ENCODE measurements at regions not wholly inside any gene's neighbourhood (a gene's known extent, or its start where the extent isn't known, plus 50 kb on each side); places are given as distances from the start of the nearest gene placed in this dataset.

- Histone ChIP-seq H3K4me1 (ENCODE audit: insufficient read depth, low read length) (peaks cover 7% of the 10 kb centered on the region), H3K9me3 (ENCODE audit: low read length) (no peaks in the 10 kb centered on the region)
Observed at GRCh38 chr13:73779881-73780280, 354.3 kb downstream of the KLF12 start.

DNA sequence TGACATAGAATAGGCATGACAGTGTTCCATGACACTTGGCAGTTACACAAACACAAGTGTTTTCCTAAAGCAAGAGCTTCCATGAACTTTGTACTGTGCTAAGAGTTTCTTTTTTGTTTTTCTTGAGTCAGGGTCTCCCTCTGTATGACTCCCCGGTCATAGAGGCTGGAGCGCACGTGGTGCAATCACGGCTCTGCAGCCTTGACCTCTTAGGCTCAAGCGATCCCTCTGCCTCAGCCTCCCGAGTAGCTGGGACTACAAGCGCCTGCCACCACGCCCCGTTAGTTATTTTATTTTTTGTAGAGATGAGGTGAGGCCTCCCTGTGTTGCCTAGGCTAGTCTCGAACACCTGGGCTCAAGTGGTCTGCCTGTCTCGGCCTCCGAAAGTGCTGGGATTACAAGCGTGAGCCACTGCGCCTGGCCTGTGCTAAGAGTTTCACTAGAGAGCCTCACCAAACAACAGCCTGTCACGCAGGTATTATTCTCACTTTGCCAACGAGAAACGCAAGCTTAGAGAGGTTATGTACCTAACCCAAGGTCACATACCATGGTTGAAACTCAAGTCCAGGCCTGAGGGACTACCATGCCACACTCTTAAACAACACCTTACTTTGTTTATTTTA lies 355.9 kb downstream of the KLF12 start:
- no peaks in the 10 kb centered on the region for H3K36me3 ChIP-seq (ENCODE audit: insufficient read depth, low read length)

More at GRCh38 chr13:73779881-73780280, 354.3 kb downstream of the KLF12 start:
- Histone ChIP-seq H3K36me3 (ENCODE audit: insufficient read depth, low read length) (no peaks in the 10 kb centered on the region), H3K4me3 (ENCODE audit: low read depth in 1 of 2, low read length in 2 of 2) (no peak overlapping the region), H3K9ac (ENCODE audit: low read length) (no peak overlapping the region), H3K27ac (ENCODE audit: low read depth, low read length) (no peak overlapping the region), H3K27me3 (ENCODE audit: control insufficient read depth in 1 of 2, insufficient read depth in 2 of 2, low read length in 2 of 2) (no peaks in the 10 kb centered on the region)

GRCh38 chr13:73777134-73777533 lies 357.1 kb downstream of the KLF12 start:
- peaks cover 7% of the 10 kb centered on the region for H3K4me1 ChIP-seq (ENCODE audit: insufficient read depth, low read length)
- no peaks in the 10 kb centered on the region for H3K27me3 ChIP-seq (ENCODE audit: control insufficient read depth in 1 of 2, insufficient read depth in 2 of 2, low read length in 2 of 2)
- H3K9ac ChIP-seq (ENCODE audit: low read length): no peak overlapping the region
- no peaks in the 10 kb centered on the region for H3K9me3 ChIP-seq (ENCODE audit: low read length)
- no peak overlapping the region for H3K4me3 ChIP-seq (ENCODE audit: low read depth in 1 of 2, low read length in 2 of 2)
- no peak overlapping the region for H3K27ac ChIP-seq (ENCODE audit: low read depth, low read length)
- no peaks in the 10 kb centered on the region for H3K36me3 ChIP-seq (ENCODE audit: insufficient read depth, low read length)

More for the DNA sequence above, 355.9 kb downstream of the KLF12 start:
- Histone ChIP-seq H3K27ac (ENCODE audit: low read depth, low read length) (no peak overlapping the region), H3K4me3 (ENCODE audit: low read depth in 1 of 2, low read length in 2 of 2) (no peak overlapping the region), H3K27me3 (ENCODE audit: control insufficient read depth in 1 of 2, insufficient read depth in 2 of 2, low read length in 2 of 2) (no peaks in the 10 kb centered on the region), H3K9me3 (ENCODE audit: low read length) (no peaks in the 10 kb centered on the region), H3K4me1 (ENCODE audit: insufficient read depth, low read length) (peaks cover 7% of the 10 kb centered on the region), H3K9ac (ENCODE audit: low read length) (no peak overlapping the region)

- H3K36me3 ChIP-seq (ENCODE audit: insufficient read depth, low read length): no peaks in the 10 kb centered on the region
- H3K4me1 ChIP-seq (ENCODE audit: insufficient read depth, low read length): peaks cover 7% of the 10 kb centered on the region
- H3K9ac ChIP-seq (ENCODE audit: low read length): no peak overlapping the region
- H3K27ac ChIP-seq (ENCODE audit: low read depth, low read length): no peak overlapping the region
- no peak overlapping the region for H3K4me3 ChIP-seq (ENCODE audit: low read depth in 1 of 2, low read length in 2 of 2)
- H3K27me3 ChIP-seq (ENCODE audit: control insufficient read depth in 1 of 2, insufficient read depth in 2 of 2, low read length in 2 of 2): no peaks in the 10 kb centered on the region
- no peaks in the 10 kb centered on the region for H3K9me3 ChIP-seq (ENCODE audit: low read length)
Observed at GRCh38 chr13:73776151-73776785, 357.9 kb downstream of the KLF12 start.

- Histone ChIP-seq H3K4me3 (ENCODE audit: low read depth in 1 of 2, low read length in 2 of 2) (no peak overlapping the region), H3K4me1 (ENCODE audit: insufficient read depth, low read length) (peaks cover 16% of the 10 kb centered on the region), H3K27me3 (ENCODE audit: control insufficient read depth in 1 of 2, insufficient read depth in 2 of 2, low read length in 2 of 2) (no peaks in the 10 kb centered on the region), H3K9me3 (ENCODE audit: low read length) (no peaks in the 10 kb centered on the region), H3K36me3 (ENCODE audit: insufficient read depth, low read length) (no peaks in the 10 kb centered on the region), H3K27ac (ENCODE audit: low read depth, low read length) (no peak overlapping the region), H3K9ac (ENCODE audit: low read length) (no peak overlapping the region)
Observed at GRCh38 chr13:73773168-73773549, 361.0 kb downstream of the KLF12 start.

DNA sequence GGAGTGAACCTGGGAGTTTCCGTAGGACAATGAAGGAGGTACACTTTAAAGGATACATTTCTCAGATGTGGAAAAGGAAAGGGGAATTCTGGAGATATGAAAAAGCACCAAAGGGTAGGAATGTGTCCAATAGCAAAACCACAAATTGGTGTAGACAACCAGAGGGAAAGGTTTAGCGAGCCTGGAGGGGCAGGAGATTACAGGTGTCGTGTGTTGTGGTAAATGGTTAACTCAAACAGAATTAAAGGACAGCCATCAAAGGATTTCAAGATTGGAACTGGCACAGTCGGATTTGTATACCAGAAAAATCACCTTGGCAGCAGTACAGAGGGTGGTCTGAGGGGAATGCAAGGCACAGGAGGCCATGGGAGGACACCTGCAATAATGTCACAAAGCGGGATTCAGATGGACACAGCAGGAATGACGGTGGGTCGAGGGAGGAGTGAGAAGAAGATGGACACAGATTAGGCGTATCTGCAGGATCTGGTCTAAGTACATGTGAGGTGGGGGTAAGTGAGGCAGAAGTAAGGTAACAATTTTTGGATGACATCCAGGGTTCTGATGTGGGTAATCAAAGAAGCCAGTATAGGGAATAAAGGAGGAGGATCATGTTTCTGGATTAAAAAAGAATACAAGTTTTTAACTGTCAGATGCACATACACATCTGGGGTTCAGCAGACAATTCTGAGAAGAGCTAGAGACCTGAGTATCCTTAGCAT lies 361.6 kb downstream of the KLF12 start:
- no peaks in the 10 kb centered on the region for H3K36me3 ChIP-seq (ENCODE audit: insufficient read depth, low read length)
- H3K4me3 ChIP-seq (ENCODE audit: low read depth in 1 of 2, low read length in 2 of 2): no peak overlapping the region
- peaks cover 21% of the 10 kb centered on the region for H3K4me1 ChIP-seq (ENCODE audit: insufficient read depth, low read length)
- no peak overlapping the region for H3K9ac ChIP-seq (ENCODE audit: low read length)
- no peaks in the 10 kb centered on the region for H3K9me3 ChIP-seq (ENCODE audit: low read length)
- no peaks in the 10 kb centered on the region for H3K27me3 ChIP-seq (ENCODE audit: control insufficient read depth in 1 of 2, insufficient read depth in 2 of 2, low read length in 2 of 2)
- no peak overlapping the region for H3K27ac ChIP-seq (ENCODE audit: low read depth, low read length)

DNA sequence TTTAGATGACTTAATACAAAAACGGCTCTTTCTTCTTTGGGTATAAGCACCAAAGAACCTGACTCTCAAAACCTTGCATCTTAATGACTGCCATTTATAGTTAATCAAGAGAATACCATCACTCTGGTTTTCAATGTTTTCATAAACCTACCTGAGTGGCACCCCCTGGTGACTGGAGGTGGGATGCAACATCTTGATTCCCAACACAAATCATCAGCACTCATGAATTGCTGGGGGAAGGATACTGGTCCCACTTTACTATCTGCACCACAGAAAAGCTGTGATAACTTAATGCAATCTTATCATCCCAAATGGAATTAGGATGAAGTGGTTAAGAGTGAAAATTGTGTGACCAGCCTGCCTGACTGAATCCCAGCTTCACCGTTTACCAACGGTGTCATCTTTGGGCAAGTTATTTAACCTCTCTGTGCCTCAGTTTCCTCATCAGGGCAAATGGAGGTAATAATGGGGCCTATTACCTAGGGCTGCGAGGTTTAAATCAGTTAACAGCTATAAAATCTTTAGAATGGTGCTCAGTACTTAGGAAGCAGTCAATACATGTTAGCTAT lies 366.4 kb downstream of the KLF12 start:
- H3K4me3 ChIP-seq (ENCODE audit: low read depth in 1 of 2, low read length in 2 of 2): no peak overlapping the region
- no peaks in the 10 kb centered on the region for H3K36me3 ChIP-seq (ENCODE audit: insufficient read depth, low read length)
- peak overlapping the region; percentile 41 for H3K27ac ChIP-seq (ENCODE audit: low read depth, low read length)
- no peak overlapping the region for H3K9ac ChIP-seq (ENCODE audit: low read length)
- no peaks in the 10 kb centered on the region for H3K9me3 ChIP-seq (ENCODE audit: low read length)
- H3K4me1 ChIP-seq (ENCODE audit: insufficient read depth, low read length): peaks cover 41% of the 10 kb centered on the region
- H3K27me3 ChIP-seq (ENCODE audit: control insufficient read depth in 1 of 2, insufficient read depth in 2 of 2, low read length in 2 of 2): no peaks in the 10 kb centered on the region

DNA sequence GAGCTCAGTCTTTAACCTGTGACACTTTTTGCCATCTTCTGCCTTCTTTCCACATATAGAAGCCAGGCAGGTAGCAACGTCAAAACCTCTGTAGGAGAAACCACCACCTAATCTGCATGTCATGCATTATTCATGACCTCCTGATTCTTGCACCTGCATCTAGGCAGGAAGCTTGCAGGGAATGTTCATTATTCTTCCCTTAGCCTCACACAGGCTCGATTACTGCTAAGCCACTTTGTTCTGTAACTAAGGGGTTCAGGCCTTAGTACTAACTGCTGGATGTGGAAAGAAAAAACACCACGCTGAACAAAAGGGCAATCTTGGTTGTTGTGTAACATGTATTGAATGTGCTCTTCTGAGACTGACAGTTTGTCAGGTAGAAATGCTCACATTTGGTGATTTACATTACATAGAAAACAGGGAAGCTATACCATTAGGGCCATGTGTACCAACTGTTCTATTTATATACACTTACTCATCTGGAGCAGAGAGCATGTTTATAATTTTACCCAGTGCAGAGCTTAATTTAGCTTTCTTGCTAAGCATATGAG lies 366.9 kb downstream of the KLF12 start:
- Histone ChIP-seq H3K9ac (ENCODE audit: low read length) (no peak overlapping the region), H3K4me3 (ENCODE audit: low read depth in 1 of 2, low read length in 2 of 2) (no peak overlapping the region), H3K27me3 (ENCODE audit: control insufficient read depth in 1 of 2, insufficient read depth in 2 of 2, low read length in 2 of 2) (no peaks in the 10 kb centered on the region), H3K36me3 (ENCODE audit: insufficient read depth, low read length) (no peaks in the 10 kb centered on the region), H3K9me3 (ENCODE audit: low read length) (no peaks in the 10 kb centered on the region), H3K4me1 (ENCODE audit: insufficient read depth, low read length) (peaks cover 44% of the 10 kb centered on the region), H3K27ac (ENCODE audit: low read depth, low read length) (peak overlapping the region; percentile 41)

DNA sequence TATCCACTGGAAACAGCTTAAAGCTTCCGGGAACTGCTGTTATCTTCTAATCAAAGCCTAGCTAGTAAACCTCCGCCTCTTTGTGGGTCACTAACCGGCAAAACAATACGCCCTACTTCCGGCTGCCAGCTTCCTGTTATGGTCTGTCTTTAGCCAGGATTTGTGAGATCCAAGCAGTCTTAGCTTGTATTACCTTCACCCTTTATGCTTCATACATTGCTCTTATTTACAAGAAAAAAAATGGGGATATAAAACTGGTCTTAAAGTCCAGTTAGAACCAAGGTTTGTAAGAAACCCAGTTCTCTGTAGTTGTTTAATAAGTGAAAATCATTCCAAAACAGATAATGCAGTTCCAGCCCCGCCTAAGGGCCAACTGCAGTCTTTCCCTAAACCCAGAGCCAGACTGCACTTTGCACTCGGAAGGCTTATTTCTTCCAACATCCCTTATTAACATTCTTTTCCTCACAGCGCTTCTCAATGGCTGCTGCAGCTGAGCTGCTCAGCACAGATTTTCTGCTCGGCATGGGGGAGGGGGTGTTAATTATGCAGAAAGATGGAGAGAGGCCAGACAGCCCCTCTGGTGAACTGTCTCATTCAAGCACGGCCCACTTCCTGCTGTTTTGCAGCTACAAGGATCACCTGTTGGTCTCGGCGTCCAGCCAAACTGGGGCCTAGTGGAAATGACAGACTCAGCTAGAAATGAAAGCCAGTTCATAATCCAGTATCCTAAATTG lies 368.4 kb downstream of the KLF12 start:
- Histone ChIP-seq H3K27ac (ENCODE audit: low read depth, low read length) (peak overlapping the region; percentile 79), H3K27me3 (ENCODE audit: control insufficient read depth in 1 of 2, insufficient read depth in 2 of 2, low read length in 2 of 2) (no peaks in the 10 kb centered on the region), H3K4me1 (ENCODE audit: insufficient read depth, low read length) (peaks cover 45% of the 10 kb centered on the region), H3K9me3 (ENCODE audit: low read length) (no peaks in the 10 kb centered on the region), H3K4me3 (ENCODE audit: low read depth in 1 of 2, low read length in 2 of 2) (peak overlapping the region in 1 of 2 donors; percentile 17), H3K36me3 (ENCODE audit: insufficient read depth, low read length) (no peaks in the 10 kb centered on the region), H3K9ac (ENCODE audit: low read length) (no peak overlapping the region)

DNA sequence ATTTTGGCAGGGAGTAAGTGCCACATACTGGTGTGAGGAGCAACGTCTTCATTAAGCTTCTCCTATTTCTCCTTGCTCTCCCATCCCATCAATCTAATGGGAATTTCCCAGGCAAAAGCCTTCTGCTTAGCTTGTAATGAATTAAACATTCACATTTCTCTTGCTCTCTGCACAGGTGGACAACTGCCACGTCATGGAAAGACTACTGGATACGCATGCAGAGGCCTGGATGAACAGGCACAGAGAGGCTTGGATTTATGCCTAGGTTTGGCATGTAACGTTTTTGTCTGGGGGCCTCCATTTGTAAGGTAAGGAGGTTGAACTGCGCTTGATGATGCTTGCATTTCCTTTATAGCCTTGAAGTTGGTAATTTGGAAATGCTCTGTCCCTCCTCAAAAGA lies 374.8 kb downstream of the KLF12 start:
- no peaks in the 10 kb centered on the region for H3K36me3 ChIP-seq (ENCODE audit: insufficient read depth, low read length)
- H3K27ac ChIP-seq (ENCODE audit: low read depth, low read length): no peak overlapping the region
- no peaks in the 10 kb centered on the region for H3K27me3 ChIP-seq (ENCODE audit: control insufficient read depth in 1 of 2, insufficient read depth in 2 of 2, low read length in 2 of 2)
- no peak overlapping the region for H3K9ac ChIP-seq (ENCODE audit: low read length)
- H3K4me3 ChIP-seq (ENCODE audit: low read depth in 1 of 2, low read length in 2 of 2): no peak overlapping the region
- H3K4me1 ChIP-seq (ENCODE audit: insufficient read depth, low read length): peaks cover 30% of the 10 kb centered on the region
- H3K9me3 ChIP-seq (ENCODE audit: low read length): no peaks in the 10 kb centered on the region

All from muscle layer of colon (tissue), 2 donors.